T-cell (primary cell): ENCODE measurements at regions not wholly inside any gene's neighbourhood (a gene's known extent, or its start where the extent isn't known, plus 50 kb on each side); places are given as distances from the start of the nearest gene placed in this dataset.
"Not testable (repeated sequence)": the region's sequence is repeated elsewhere in the genome, so short reads cannot be mapped to it uniquely, and the experiment has no call there.

ENCODE experiments used
- ATAC-seq, 4 experiments: fragments of 200-7000 bp in 3 of 4; fragments of 150-1000 bp in 1 of 4; cut with Tn5 transposase; replicated peaks in 1 of 4; 1 replicate in 3 of 4; 2 replicates in 1 of 4; pipeline ENCODE4 v1.10.0; 2021; ENCODE audit warnings: moderate library complexity in 3 of 4, mild to moderate bottlenecking in 2 of 4, moderate number of reproducible peaks in 1 of 4
- CTCF ChIA-PET, 2 donors: fragments of 300-600 bp; sonication (Branson Sonifier 250); formaldehyde crosslinking; loops; one replicate each; lab custom pipeline; 2022; ENCODE audit warnings: antibody characterized with exemption in 2 of 2; lab: Charles Lee
- POLR2A ChIA-PET, 2 donors: fragments of 300-600 bp; sonication (Branson Sonifier 250); formaldehyde crosslinking; loops; one replicate each; lab custom pipeline; 2022; ENCODE audit warnings: antibody characterized with exemption in 2 of 2; lab: Charles Lee
- DNase-seq, 35 experiments: peaks; one replicate each; pipeline versions ENCODE4 v3.0.0 to v3.0.0-alpha.2; 2013 to 2023
- H3K27ac ChIP-seq: one replicate; pipeline ENCODE4 v1.5.1; 2013; ENCODE audit warnings: low read length
- H3K27me3 ChIP-seq, 2 experiments: replicated peaks in 1 of 2; 1 replicate in 1 of 2; 2 replicates in 1 of 2; pipeline versions ENCODE4 v1.6.1 to v1.7.0; 2013; ENCODE audit warnings: low read length in 1 of 2, mixed read lengths in 1 of 2; ENCODE audit not compliant: control insufficient read depth in 2 of 2, insufficient read depth in 2 of 2; ENCODE audit errors: extremely low read depth in 1 of 2
- H3K36me3 ChIP-seq, 2 donors: 1 replicate in 1 of 2; 2 replicates in 1 of 2; pipeline versions ENCODE4 v1.6.1 to v1.7.0; 2013; ENCODE audit warnings: low read length in 1 of 2; ENCODE audit not compliant: control insufficient read depth in 2 of 2, insufficient read depth in 1 of 2; ENCODE audit errors: extremely low read depth in 1 of 2
- H3K4me1 ChIP-seq, 2 experiments: 1 replicate in 1 of 2; 2 replicates in 1 of 2; pipeline versions ENCODE4 v1.6.1 to v1.7.0; 2013; ENCODE audit warnings: low read length in 2 of 2, mixed read lengths in 1 of 2; ENCODE audit not compliant: insufficient read depth in 2 of 2, control insufficient read depth in 1 of 2; ENCODE audit errors: extremely low read depth in 1 of 2
- H3K4me3 ChIP-seq, 2 donors: 1 replicate in 1 of 2; 2 replicates in 1 of 2; pipeline versions ENCODE4 v1.5.1 to v1.7.0; 2013; ENCODE audit warnings: mild to moderate bottlenecking in 2 of 2, low read length in 1 of 2, moderate library complexity in 1 of 2; ENCODE audit not compliant: control insufficient read depth in 1 of 2; ENCODE audit errors: extremely low read depth in 1 of 2
- H3K9me3 ChIP-seq: 2 replicates; pipeline ENCODE4 v1.7.0; 2013
- H3K27ac Mint-ChIP-seq, 2 donors: one replicate each; pipeline ENCODE4 v1.8.0; 2020 to 2021; ENCODE audit warnings: mild to moderate bottlenecking in 2 of 2, mixed read lengths in 2 of 2
- H3K27me3 Mint-ChIP-seq, 2 donors: one replicate each; pipeline ENCODE4 v1.8.0; 2021 to 2022; ENCODE audit warnings: mixed read lengths in 2 of 2
- H3K36me3 Mint-ChIP-seq: one replicate; pipeline ENCODE4 v1.8.0; 2021; ENCODE audit warnings: mixed read lengths
- H3K4me1 Mint-ChIP-seq, 3 donors: one replicate each; pipeline ENCODE4 v1.8.0; 2020 to 2022; ENCODE audit warnings: mixed read lengths in 3 of 3, mild to moderate bottlenecking in 1 of 3
- H3K4me3 Mint-ChIP-seq, 3 donors: one replicate each; pipeline ENCODE4 v1.8.0; 2020 to 2022; ENCODE audit warnings: mild to moderate bottlenecking in 3 of 3, mixed read lengths in 3 of 3, moderate library complexity in 3 of 3
- H3K9me3 Mint-ChIP-seq, 3 donors: one replicate each; pipeline ENCODE4 v1.8.0; 2020 to 2022; ENCODE audit warnings: mixed read lengths in 3 of 3
- WGBS: methylation state at CpG from one replicate; pipeline ENCODE4 v1.1.5; 2013; ENCODE audit warnings: missing lambda C conversion rate; ENCODE audit not compliant: insufficient coverage; 5-methylcytosine and 5-hydroxymethylcytosine counted together

DNA sequence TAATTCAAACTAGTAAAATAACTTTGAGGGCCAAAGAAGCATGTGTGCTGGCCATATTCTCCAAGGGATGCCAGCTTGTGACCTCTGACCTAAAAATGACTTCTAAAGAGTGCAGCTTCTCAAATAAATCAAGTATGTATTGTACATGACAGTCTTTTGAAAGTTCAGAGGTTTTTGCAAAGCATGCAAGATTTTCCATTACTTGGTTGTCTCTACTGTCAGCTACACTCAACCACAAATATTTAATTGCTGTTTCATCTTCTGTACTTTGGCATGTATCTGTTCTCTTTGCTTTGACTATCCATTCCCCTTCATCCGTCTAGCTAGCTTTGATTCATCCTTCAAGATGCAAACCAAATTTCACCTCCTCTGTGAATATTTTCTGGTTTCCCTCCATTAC lies 121.9 kb upstream of the HS3ST2 start:
- WGBS = 67% methylated on average over 1 of the region's 1 CpG
- peaks cover 5% of the 10 kb centered on the region for H3K9me3 ChIP-seq
- Mint-ChIP-seq H3K27ac (no peak overlapping the region), H3K4me1 (no peaks in the 10 kb centered on the region), H3K36me3 (no peaks in the 10 kb centered on the region), H3K9me3 (peaks cover under 1 to 5% (median 2%) of the 10 kb centered on the region in 3 donors), H3K27me3 (peaks cover under 1 to 2% of the 10 kb centered on the region in 2 donors), H3K4me3 (no peak overlapping the region)
- DNase-seq (no peak), ATAC-seq (no peak)
- ChIA-PET POLR2A (no interaction called here), CTCF (no interaction called here)
- no peak overlapping the region for H3K4me3 ChIP-seq
- H3K27ac ChIP-seq = no peak overlapping the region
- no peaks in the 10 kb centered on the region for H3K4me1 ChIP-seq
- H3K27me3 ChIP-seq = peaks cover 2 to 9% of the 10 kb centered on the region in 2 experiments
- H3K36me3 ChIP-seq = no peaks in the 10 kb centered on the region

DNA sequence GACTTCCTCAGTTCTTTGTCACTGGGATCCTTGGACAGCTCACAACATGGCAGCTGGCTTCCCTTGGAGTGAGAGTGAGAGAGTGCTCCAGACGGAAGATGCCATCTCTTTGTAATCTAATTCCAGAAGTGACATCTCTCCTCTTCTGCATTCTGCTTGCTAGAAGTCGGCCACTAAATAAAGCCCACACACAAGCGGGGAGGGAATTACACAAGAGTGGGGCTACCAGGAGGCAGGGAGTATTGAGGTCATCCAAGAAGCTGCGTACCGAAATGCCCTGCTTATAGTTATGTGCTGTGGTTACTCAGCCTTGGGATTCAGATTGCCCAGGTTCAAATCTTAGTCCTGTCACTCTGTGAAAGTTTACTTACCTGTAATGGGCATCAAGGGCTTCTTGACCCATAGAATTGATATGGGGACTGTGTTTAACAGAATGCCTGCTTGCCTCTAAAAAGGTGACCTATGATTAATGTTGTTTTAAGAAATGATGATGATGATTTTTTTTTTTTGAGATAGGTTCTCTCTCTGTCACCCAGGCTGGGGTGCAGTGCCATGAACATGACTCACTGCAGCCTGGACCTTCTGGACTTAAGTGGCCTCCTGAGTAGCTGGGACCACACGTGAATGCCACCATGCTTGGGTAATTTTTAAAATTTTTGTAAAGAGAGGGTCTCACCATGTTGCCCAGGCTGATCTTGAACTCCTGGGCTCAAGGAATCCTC lies 120.9 kb upstream of the HS3ST2 start:
- no peak overlapping the region for H3K4me3 Mint-ChIP-seq
- CTCF ChIA-PET = no interaction called here
- H3K27ac Mint-ChIP-seq = no peak overlapping the region
- no peaks in the 10 kb centered on the region for H3K9me3 ChIP-seq
- no peaks in the 10 kb centered on the region for H3K36me3 ChIP-seq
- POLR2A ChIA-PET = no interaction called here
- no peak for DNase-seq
- H3K4me1 Mint-ChIP-seq = no peaks in the 10 kb centered on the region
- H3K9me3 Mint-ChIP-seq = no peaks in the 10 kb centered on the region
- H3K27me3 ChIP-seq = peaks cover 2 to 14% of the 10 kb centered on the region in 2 experiments
- H3K4me1 ChIP-seq = no peaks in the 10 kb centered on the region
- H3K27me3 Mint-ChIP-seq = peaks cover under 1 to 4% of the 10 kb centered on the region in 2 donors
- H3K4me3 ChIP-seq = no peak overlapping the region
- H3K36me3 Mint-ChIP-seq = no peaks in the 10 kb centered on the region
- ATAC-seq = no peak
- WGBS = 92% methylated on average over 5 of the region's 6 CpGs
- H3K27ac ChIP-seq = no peak overlapping the region

DNA sequence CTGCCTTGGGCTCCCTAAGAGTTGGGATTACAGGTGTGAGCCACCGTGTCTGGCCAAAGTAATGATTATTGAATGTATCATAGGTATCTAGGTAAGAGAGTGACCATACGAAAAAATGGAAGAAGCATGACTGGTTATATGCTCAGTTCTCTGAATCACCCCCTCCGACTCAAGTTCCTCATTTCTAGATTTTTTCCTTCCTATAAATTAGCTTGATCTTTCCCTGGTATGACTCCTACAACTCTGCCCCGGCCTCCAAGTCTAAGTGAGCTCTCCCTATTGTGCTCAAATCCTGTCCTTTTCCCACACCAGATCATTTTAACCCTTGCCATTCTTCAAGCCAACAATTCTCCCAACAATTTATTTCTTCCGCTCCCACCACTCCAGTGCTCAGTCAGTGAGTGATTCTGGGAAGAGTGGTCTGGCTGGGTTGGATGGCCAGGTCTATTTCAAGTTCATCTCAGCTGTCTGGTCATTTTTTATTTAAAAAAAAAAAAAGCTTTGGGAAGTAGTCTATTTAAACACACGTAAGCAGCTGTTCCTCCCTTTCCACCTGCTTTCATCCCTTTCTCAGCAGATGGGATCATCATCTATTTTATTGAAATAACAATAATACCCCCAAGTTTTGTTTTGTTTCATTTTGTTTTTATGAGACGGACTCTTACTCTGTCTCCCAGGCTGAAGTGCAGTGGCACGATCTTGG lies 120.2 kb upstream of the HS3ST2 start:
- no peaks in the 10 kb centered on the region for H3K4me1 ChIP-seq
- ChIA-PET POLR2A (no interaction called here), CTCF (no interaction called here)
- 51% methylated on average over 5 of the region's 8 CpGs for WGBS
- H3K27ac ChIP-seq = no peak overlapping the region
- H3K4me1 Mint-ChIP-seq = no peaks in the 10 kb centered on the region
- no peaks in the 10 kb centered on the region for H3K36me3 ChIP-seq
- no peaks in the 10 kb centered on the region for H3K9me3 ChIP-seq
- no peaks in the 10 kb centered on the region for H3K9me3 Mint-ChIP-seq
- no peak for ATAC-seq
- no peak overlapping the region for H3K27ac Mint-ChIP-seq
- no peak overlapping the region for H3K4me3 Mint-ChIP-seq
- H3K4me3 ChIP-seq = no peak overlapping the region
- H3K27me3 Mint-ChIP-seq = peaks cover 5 to 11% of the 10 kb centered on the region in 2 donors
- peaks cover 2 to 14% of the 10 kb centered on the region in 2 experiments for H3K27me3 ChIP-seq
- no peaks in the 10 kb centered on the region for H3K36me3 Mint-ChIP-seq
- DNase-seq = no peak

DNA sequence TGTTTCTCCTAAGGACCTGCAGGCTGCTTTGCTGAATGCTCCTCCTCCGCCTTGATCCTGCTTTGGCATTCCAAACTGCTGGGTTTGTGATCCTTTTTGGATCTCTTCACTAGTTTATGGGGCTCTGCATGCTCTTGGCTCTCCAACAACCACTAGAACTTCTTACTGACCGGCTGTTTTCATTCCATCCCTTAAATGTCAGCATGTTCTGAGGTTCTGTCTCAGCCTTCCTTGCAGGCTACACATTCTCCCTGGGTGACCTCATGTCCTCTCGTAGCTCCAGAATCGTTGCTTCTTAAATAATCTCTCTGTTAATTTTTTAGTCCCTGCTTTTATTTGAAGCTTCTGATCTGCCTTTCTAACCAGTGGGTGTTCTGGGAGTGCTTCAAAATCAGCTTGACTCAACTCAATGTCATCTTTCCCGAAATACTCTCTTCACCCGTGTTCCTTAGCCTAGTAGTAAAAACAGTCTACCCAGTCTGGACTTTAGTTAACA lies 119.0 kb upstream of the HS3ST2 start:
- no peak overlapping the region for H3K4me3 Mint-ChIP-seq
- H3K9me3 ChIP-seq = no peaks in the 10 kb centered on the region
- WGBS = 78% methylated on average over 6 of the region's 6 CpGs
- H3K4me1 Mint-ChIP-seq = no peaks in the 10 kb centered on the region
- H3K27ac Mint-ChIP-seq = no peak overlapping the region
- H3K4me1 ChIP-seq = no peaks in the 10 kb centered on the region
- ChIA-PET CTCF (no interaction called here), POLR2A (no interaction called here)
- no peaks in the 10 kb centered on the region for H3K9me3 Mint-ChIP-seq
- H3K36me3 Mint-ChIP-seq = no peaks in the 10 kb centered on the region
- H3K27me3 Mint-ChIP-seq = peaks cover 10 to 19% of the 10 kb centered on the region in 2 donors
- H3K36me3 ChIP-seq = no peaks in the 10 kb centered on the region
- no peak for DNase-seq
- no peak for ATAC-seq
- H3K27me3 ChIP-seq = peaks cover 2 to 12% of the 10 kb centered on the region in 2 experiments
- no peak overlapping the region for H3K27ac ChIP-seq
- no peak overlapping the region for H3K4me3 ChIP-seq

DNA sequence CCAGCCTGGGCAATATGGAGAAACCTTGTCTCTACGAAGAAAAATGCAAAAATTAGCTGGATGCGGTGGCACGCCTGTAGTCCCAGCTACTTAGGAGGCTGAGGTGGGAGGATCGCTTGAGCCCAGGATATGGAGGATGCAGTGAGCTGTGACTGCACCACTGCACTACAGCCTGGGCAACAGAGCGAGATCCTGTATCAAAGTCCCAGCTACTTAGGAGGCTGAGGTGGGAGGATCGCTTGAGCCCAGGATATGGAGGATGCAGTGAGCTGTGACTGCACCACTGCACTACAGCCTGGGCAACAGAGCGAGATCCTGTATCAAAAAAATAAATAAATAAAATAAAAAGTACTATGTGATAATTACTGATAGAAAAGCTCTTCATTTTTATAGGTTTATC lies 118.2 kb upstream of the HS3ST2 start:
- H3K4me1 Mint-ChIP-seq, H3K36me3 Mint-ChIP-seq, POLR2A ChIA-PET, H3K27ac ChIP-seq, DNase-seq, H3K4me3 Mint-ChIP-seq, H3K4me3 ChIP-seq, H3K9me3 ChIP-seq, H3K36me3 ChIP-seq, H3K9me3 Mint-ChIP-seq, ATAC-seq, H3K27ac Mint-ChIP-seq, H3K4me1 ChIP-seq: not testable (repeated sequence)
- 90% methylated on average over 4 of the region's 7 CpGs for WGBS
- peaks cover 10 to 19% of the 10 kb centered on the region in 2 donors for H3K27me3 Mint-ChIP-seq
- peaks cover 2 to 13% of the 10 kb centered on the region in 2 experiments for H3K27me3 ChIP-seq
- CTCF ChIA-PET = interaction anchor here in 1 of 2 donors (0.7 kb wide), 1 partner anchor 1113 kb away, joined by 3 read pairs; no protein-coding TSS in a partner anchor

DNA sequence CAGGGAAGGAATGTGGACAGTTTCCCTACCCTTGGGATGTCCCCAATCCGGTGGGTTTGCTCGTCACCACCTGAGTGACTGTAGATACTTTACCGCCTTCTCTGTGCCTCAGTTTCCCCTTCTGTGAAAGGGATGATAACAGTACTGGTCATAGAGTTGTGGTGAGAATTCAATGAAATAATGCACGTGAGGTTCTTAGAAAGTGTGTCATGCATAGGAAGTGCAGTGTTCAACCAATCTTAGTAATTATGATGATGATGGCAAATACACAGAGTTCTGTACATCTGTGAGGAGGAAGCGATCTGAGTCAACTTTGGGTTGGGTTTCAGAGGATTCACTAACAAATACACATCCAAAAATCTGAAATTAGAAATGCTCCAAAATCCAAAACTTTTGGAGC lies 114.6 kb upstream of the HS3ST2 start:
- Histone ChIP-seq H3K27ac (no peak overlapping the region), H3K4me1 (no peaks in the 10 kb centered on the region), H3K9me3 (no peaks in the 10 kb centered on the region), H3K36me3 (no peaks in the 10 kb centered on the region), H3K27me3 (peaks cover 0 to 19% of the 10 kb centered on the region in 2 experiments), H3K4me3 (no peak overlapping the region)
- 100% methylated on average over 3 of the region's 5 CpGs for WGBS
- Mint-ChIP-seq H3K9me3 (no peaks in the 10 kb centered on the region), H3K27ac (no peak overlapping the region), H3K4me3 (no peak overlapping the region), H3K4me1 (no peaks in the 10 kb centered on the region), H3K27me3 (peaks cover 19 to 33% of the 10 kb centered on the region in 2 donors), H3K36me3 (no peaks in the 10 kb centered on the region)
- POLR2A ChIA-PET = no interaction called here
- CTCF ChIA-PET = no interaction called here
- no peak for ATAC-seq
- no peak for DNase-seq
